ENCODE measurements at regions not wholly inside any gene's neighbourhood (a gene's known extent, or its start where the extent isn't known, plus 50 kb on each side); places are given as distances from the start of the nearest gene placed in this dataset.

DNA sequence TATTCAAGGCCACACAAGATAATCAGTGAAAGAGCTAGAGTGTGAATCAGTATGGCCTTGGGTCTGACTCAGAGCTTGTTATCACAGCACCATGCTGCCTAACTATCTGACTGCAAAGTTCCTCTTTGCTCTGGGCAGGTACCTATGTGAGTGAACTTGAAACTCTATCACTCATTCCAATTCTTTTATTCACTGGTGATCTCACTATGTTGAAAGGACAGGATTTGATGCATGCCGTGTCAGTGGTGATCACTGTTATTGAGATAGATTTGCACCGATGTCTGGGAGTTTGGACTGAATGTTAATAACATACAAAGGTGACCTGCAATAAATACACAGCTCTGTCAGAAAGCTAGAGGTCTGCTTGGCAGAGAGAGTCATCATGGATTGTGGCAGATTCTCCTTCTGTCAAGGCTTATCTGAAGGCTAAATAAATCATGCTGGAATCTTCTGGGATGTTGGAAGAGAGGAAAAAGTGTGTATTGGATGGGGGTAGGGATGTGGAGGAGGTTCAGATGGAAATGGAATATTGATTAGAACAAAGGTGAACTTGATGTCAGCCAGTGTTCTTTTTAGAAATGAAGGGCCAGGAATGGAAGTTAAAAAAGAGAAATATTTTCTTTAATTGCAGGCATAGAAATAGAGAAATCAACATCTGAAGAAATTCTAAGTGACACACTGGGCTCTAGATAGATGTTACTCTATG lies 91.8 kb upstream of the TNC start:
- no peak overlapping the region for H3K9ac ChIP-seq (ENCODE audit: low read depth in 1 of 2, low read length in 2 of 2)
- 54% methylated on average over 2 of the region's 2 CpGs for WGBS
- no peak overlapping the region for H3K4me3 ChIP-seq (ENCODE audit: low read depth in 1 of 3, low read length in 3 of 3)
- peaks cover 0 to 13% (median 5%) of the 10 kb centered on the region in 4 donors for H3K4me1 ChIP-seq (ENCODE audit: control insufficient read depth in 4 of 4, insufficient read depth in 4 of 4, low read length in 3 of 4)
- H3K36me3 ChIP-seq (ENCODE audit: control insufficient read depth in 4 of 4, insufficient read depth in 3 of 4, low read depth in 1 of 4, low read length in 3 of 4) = no peaks in the 10 kb centered on the region
- no peak overlapping the region for H3K27ac ChIP-seq (ENCODE audit: low read depth in 1 of 2, low read length in 2 of 2)
- DNase-seq (ENCODE audit: low spot score) = no peak
- no peaks in the 10 kb centered on the region for H3K27me3 ChIP-seq (ENCODE audit: control insufficient read depth in 4 of 4, insufficient read depth in 4 of 4, low read length in 3 of 4)
- no peaks in the 10 kb centered on the region for H3K9me3 ChIP-seq (ENCODE audit: control insufficient read depth in 4 of 4, low read length in 3 of 4)
- no peak for TF ChIP-seq YY1 (IDR thresholded peaks at IDR 0.05)
- TF ChIP-seq, protein P1, sequence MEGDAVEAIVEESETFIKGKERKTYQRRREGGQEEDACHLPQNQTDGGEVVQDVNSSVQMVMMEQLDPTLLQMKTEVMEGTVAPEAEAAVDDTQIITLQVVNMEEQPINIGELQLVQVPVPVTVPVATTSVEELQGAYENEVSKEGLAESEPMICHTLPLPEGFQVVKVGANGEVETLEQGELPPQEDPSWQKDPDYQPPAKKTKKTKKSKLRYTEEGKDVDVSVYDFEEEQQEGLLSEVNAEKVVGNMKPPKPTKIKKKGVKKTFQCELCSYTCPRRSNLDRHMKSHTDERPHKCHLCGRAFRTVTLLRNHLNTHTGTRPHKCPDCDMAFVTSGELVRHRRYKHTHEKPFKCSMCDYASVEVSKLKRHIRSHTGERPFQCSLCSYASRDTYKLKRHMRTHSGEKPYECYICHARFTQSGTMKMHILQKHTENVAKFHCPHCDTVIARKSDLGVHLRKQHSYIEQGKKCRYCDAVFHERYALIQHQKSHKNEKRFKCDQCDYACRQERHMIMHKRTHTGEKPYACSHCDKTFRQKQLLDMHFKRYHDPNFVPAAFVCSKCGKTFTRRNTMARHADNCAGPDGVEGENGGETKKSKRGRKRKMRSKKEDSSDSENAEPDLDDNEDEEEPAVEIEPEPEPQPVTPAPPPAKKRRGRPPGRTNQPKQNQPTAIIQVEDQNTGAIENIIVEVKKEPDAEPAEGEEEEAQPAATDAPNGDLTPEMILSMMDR (IDR thresholded peaks at IDR 0.05; ENCODE audit: low read depth, low read length, missing input control) = no peak
- TF ChIP-seq, protein P2, sequence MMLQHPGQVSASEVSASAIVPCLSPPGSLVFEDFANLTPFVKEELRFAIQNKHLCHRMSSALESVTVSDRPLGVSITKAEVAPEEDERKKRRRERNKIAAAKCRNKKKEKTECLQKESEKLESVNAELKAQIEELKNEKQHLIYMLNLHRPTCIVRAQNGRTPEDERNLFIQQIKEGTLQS (IDR thresholded peaks at IDR 0.05) = no peak
- no peak for TF ChIP-seq TAF1 (conservative IDR thresholded peaks at IDR 0.05)
- TF ChIP-seq MAX (IDR thresholded peaks at IDR 0.05) = no peak
- no peak for TF ChIP-seq RAD21 (IDR thresholded peaks at IDR 0.05)
- TF ChIP-seq JUND (IDR thresholded peaks at IDR 0.05) = no peak
- TF ChIP-seq GABPA (IDR thresholded peaks at IDR 0.05 in 1 of 2, conservative IDR thresholded peaks at IDR 0.05 in 1 of 2) = no peak
- TF ChIP-seq HNF4A (conservative IDR thresholded peaks at IDR 0.05) = peak; percentile 47 to 60
- TF ChIP-seq RXRA (IDR thresholded peaks at IDR 0.05) = peak in 1 of 2 donors; percentile 18
- TF ChIP-seq FOXA2 (IDR thresholded peaks at IDR 0.05) = no peak
- no peak for TF ChIP-seq HNF4G (IDR thresholded peaks at IDR 0.05)
- peak; percentile 24 for TF ChIP-seq SP1 (IDR thresholded peaks at IDR 0.05)

GRCh38 chr9:115210699-115211098 lies 92.7 kb upstream of the TNC start:
- 95% methylated on average over 2 of the region's 2 CpGs for WGBS
- Histone ChIP-seq H3K36me3 (ENCODE audit: control insufficient read depth in 4 of 4, insufficient read depth in 3 of 4, low read depth in 1 of 4, low read length in 3 of 4) (no peaks in the 10 kb centered on the region), H3K27ac (ENCODE audit: low read depth in 1 of 2, low read length in 2 of 2) (no peak overlapping the region), H3K27me3 (ENCODE audit: control insufficient read depth in 4 of 4, insufficient read depth in 4 of 4, low read length in 3 of 4) (no peaks in the 10 kb centered on the region), H3K9me3 (ENCODE audit: control insufficient read depth in 4 of 4, low read length in 3 of 4) (no peaks in the 10 kb centered on the region), H3K4me3 (ENCODE audit: low read depth in 1 of 3, low read length in 3 of 3) (no peak overlapping the region), H3K4me1 (ENCODE audit: control insufficient read depth in 4 of 4, insufficient read depth in 4 of 4, low read length in 3 of 4) (peaks cover 0 to 13% (median 5%) of the 10 kb centered on the region in 4 donors), H3K9ac (ENCODE audit: low read depth in 1 of 2, low read length in 2 of 2) (no peak overlapping the region)
- TF ChIP-seq HNF4G (IDR thresholded peaks at IDR 0.05) (no peak), REST (IDR thresholded peaks at IDR 0.05) (no peak), MAX (IDR thresholded peaks at IDR 0.05) (no peak), TAF1 (conservative IDR thresholded peaks at IDR 0.05) (no peak), EGR1 (IDR thresholded peaks at IDR 0.05; ENCODE audit: low read depth in 2 of 2) (no peak), YY1 (IDR thresholded peaks at IDR 0.05) (no peak), FOXA1 (IDR thresholded peaks at IDR 0.05) (no peak), SP1 (IDR thresholded peaks at IDR 0.05) (no peak)
- TF ChIP-seq, protein P2 (IDR thresholded peaks at IDR 0.05) = no peak
- TF ChIP-seq, protein P1 (IDR thresholded peaks at IDR 0.05; ENCODE audit: low read depth, low read length, missing input control) = no peak
- DNase-seq (ENCODE audit: low spot score) = no peak

All from liver (tissue), 8 donors.